ENCODE measurements at regions not wholly inside any gene's neighbourhood (a gene's known extent, or its start where the extent isn't known, plus 50 kb on each side); places are given as distances from the start of the nearest gene placed in this dataset.
"Not testable (repeated sequence)": the region's sequence is repeated elsewhere in the genome, so short reads cannot be mapped to it uniquely, and the experiment has no call there.

- H3K36me3 Mint-ChIP-seq (ENCODE audit: low read depth) = no peaks in the 10 kb centered on the region
- H3K9me3 Mint-ChIP-seq = peaks cover 12% of the 10 kb centered on the region
- DNase-seq (no peak), ATAC-seq (no peak)
- no peak overlapping the region for H3K4me3 Mint-ChIP-seq
- H3K27me3 Mint-ChIP-seq = no peaks in the 10 kb centered on the region
- no peaks in the 10 kb centered on the region for H3K4me1 Mint-ChIP-seq
- H3K27ac Mint-ChIP-seq = no peak overlapping the region
These were observed 478.0 kb downstream of the PID1 start for GRCh38 chr2:228793116-228793515.

DNA sequence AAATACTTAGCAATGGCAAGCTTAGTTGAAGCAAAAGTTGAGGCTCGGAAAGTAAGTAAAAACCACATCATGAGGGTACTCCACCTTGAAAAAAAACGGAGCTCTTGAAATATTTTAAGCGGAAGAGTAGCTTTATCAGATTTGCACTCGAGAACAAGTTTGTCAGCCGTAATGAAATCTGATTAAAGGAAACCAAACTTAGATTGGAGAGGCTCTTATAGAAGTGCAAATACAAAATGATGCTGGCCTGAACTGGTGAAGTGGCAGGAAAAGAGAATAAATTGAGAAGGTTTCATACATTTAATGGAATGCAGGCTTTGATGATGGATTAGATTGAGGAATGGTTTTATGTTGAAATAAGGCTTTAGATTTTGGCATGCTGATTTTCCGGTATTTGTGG is 484.2 kb downstream of the PID1 start:
- ATAC-seq (no peak), DNase-seq (no peak)
- Mint-ChIP-seq H3K4me3 (no peak overlapping the region), H3K27ac (no peak overlapping the region), H3K36me3 (ENCODE audit: low read depth) (no peaks in the 10 kb centered on the region), H3K27me3 (no peaks in the 10 kb centered on the region), H3K9me3 (peaks cover 11% of the 10 kb centered on the region), H3K4me1 (no peaks in the 10 kb centered on the region)

DNA sequence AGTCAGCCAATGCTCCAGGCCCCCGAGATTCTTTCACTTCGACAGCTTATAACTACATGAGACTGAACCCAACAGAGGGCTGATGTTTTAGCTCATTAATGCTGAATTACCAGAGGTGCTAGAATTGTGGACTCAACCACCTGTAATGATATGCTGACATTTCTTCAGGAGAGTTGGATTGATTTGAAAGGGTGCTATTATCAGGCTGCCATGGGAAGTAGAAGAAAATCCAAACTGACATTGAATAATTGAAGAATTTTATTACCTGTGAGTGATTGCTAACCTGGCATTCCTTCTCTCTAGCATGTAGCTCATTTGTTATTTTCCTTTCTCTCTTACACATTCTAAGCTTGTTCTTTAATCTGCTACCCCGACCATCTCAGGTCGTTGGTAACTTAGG is 488.8 kb downstream of the PID1 start:
- H3K27me3 Mint-ChIP-seq = no peaks in the 10 kb centered on the region
- H3K4me3 Mint-ChIP-seq = no peak overlapping the region
- ATAC-seq (no peak), DNase-seq (no peak)
- no peaks in the 10 kb centered on the region for H3K36me3 Mint-ChIP-seq (ENCODE audit: low read depth)
- no peak overlapping the region for H3K27ac Mint-ChIP-seq
- H3K4me1 Mint-ChIP-seq = no peaks in the 10 kb centered on the region
- H3K9me3 Mint-ChIP-seq = peaks cover 16% of the 10 kb centered on the region

GRCh38 chr2:228777855-228778355 is 493.2 kb downstream of the PID1 start:
- H3K4me3 Mint-ChIP-seq = no peak overlapping the region
- DNase-seq (no peak), ATAC-seq (no peak)
- no peaks in the 10 kb centered on the region for H3K27me3 Mint-ChIP-seq
- H3K36me3 Mint-ChIP-seq (ENCODE audit: low read depth) = no peaks in the 10 kb centered on the region
- no peaks in the 10 kb centered on the region for H3K4me1 Mint-ChIP-seq
- no peak overlapping the region for H3K27ac Mint-ChIP-seq
- peaks cover 5% of the 10 kb centered on the region for H3K9me3 Mint-ChIP-seq

DNA sequence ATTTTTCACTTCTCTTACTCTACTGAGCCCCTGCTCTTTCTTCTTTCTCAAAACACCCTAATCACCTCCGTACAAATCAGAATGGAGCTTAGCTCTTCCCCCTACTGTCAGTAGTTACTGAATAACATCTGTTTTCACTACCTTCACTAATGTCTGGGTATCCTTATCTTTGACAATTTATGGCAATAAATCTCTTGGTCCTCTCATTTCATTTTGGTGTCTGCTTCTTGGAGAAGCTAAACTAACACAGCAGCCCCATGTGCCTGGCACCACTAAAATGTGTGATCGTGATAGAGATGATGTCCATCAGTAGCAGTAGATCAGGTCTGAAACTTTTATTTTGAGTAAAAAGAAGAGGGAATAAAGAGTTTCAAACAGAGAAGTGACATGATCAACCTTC is 496.5 kb downstream of the PID1 start:
- DNase-seq (no peak), ATAC-seq (no peak)
- Mint-ChIP-seq H3K9me3 (peaks cover 10% of the 10 kb centered on the region), H3K4me1 (no peaks in the 10 kb centered on the region), H3K27ac (no peak overlapping the region), H3K4me3 (no peak overlapping the region), H3K27me3 (no peaks in the 10 kb centered on the region), H3K36me3 (ENCODE audit: low read depth) (no peaks in the 10 kb centered on the region)

GRCh38 chr2:228771774-228772173 is 499.3 kb downstream of the PID1 start:
- DNase-seq (no peak), ATAC-seq (no peak)
- Mint-ChIP-seq H3K9me3 (peaks cover 10% of the 10 kb centered on the region), H3K27me3 (no peaks in the 10 kb centered on the region), H3K36me3 (ENCODE audit: low read depth) (no peaks in the 10 kb centered on the region), H3K27ac (no peak overlapping the region), H3K4me3 (no peak overlapping the region), H3K4me1 (no peaks in the 10 kb centered on the region)

DNA sequence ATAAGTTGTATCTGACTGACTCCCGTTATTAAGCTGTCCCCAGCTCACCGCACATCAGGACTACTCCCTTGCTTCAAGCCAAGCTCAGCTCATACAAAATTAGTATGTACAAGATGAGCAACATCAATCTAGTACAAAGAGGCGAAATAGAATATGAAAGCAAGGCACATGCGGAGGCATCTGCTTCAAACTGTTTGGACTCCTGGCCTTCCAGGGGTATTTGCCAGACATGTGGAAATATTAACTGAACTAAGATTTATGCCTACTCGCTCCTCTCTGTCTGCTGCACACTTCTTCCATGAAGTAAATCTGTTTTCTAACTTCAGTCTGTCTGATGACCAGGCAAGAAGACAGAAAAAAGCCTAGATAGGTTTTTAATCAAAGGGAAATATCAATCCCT is 499.8 kb downstream of the PID1 start:
- Mint-ChIP-seq H3K27me3 (no peaks in the 10 kb centered on the region), H3K9me3 (peaks cover 10% of the 10 kb centered on the region), H3K36me3 (ENCODE audit: low read depth) (no peaks in the 10 kb centered on the region), H3K4me1 (no peaks in the 10 kb centered on the region), H3K27ac (no peak overlapping the region), H3K4me3 (no peak overlapping the region)
- DNase-seq (no peak), ATAC-seq (no peak)

DNA sequence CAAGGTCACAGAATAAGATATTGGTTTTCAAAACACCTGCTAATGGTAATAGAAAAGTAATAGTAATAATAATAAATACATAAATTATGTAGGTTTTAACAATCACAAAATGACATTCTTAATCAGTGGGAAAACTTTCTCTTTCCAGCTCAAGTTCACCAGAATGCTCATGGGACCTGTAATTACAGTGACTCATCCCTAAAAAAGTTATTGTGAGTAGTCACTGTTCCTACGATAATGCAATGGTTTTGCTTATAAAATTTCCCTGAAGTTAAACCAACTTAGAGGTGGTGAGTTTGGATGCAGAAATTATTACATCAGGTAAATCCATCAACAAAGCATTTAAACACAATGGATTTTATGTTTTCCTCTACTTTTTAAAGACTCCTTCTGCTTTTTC is 502.3 kb downstream of the PID1 start:
- H3K27me3 Mint-ChIP-seq = no peaks in the 10 kb centered on the region
- no peak overlapping the region for H3K27ac Mint-ChIP-seq
- no peaks in the 10 kb centered on the region for H3K36me3 Mint-ChIP-seq (ENCODE audit: low read depth)
- ATAC-seq (no peak), DNase-seq (no peak)
- no peak overlapping the region for H3K4me3 Mint-ChIP-seq
- no peaks in the 10 kb centered on the region for H3K4me1 Mint-ChIP-seq
- peaks cover 10% of the 10 kb centered on the region for H3K9me3 Mint-ChIP-seq

GRCh38 chr2:228768141-228768540 is 502.9 kb downstream of the PID1 start:
- not testable (repeated sequence) for H3K4me3 Mint-ChIP-seq; H3K27me3 Mint-ChIP-seq; H3K36me3 Mint-ChIP-seq (ENCODE audit: low read depth); H3K4me1 Mint-ChIP-seq; DNase-seq; H3K27ac Mint-ChIP-seq; ATAC-seq
- peaks cover 10% of the 10 kb centered on the region for H3K9me3 Mint-ChIP-seq

DNA sequence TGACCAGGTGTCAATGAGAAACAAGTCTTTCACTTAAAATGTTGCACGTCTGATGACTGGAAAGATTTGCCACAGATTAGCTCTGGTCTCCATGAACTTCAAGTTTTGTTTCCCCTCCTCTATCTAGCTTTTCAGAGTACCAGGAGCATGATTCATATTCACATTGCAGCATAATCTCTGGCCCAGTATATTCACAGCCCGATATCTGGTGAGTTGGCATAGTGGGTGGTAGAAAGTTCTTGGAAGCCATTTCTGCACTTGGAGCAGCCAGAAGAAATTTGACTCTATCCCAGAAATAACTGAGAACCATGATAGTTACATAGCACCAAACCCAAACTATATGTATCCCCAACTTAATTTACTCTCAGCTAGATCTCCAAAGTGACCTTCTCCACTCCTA is 503.9 kb downstream of the PID1 start:
- no peaks in the 10 kb centered on the region for H3K36me3 Mint-ChIP-seq (ENCODE audit: low read depth)
- no peak overlapping the region for H3K4me3 Mint-ChIP-seq
- no peak for DNase-seq
- no peak overlapping the region for H3K27ac Mint-ChIP-seq
- peaks cover 5% of the 10 kb centered on the region for H3K9me3 Mint-ChIP-seq
- ATAC-seq = no peak
- H3K27me3 Mint-ChIP-seq = no peaks in the 10 kb centered on the region
- no peaks in the 10 kb centered on the region for H3K4me1 Mint-ChIP-seq

- H3K4me3 Mint-ChIP-seq = no peak overlapping the region
- H3K36me3 Mint-ChIP-seq (ENCODE audit: low read depth) = no peaks in the 10 kb centered on the region
- H3K27me3 Mint-ChIP-seq = no peaks in the 10 kb centered on the region
- no peak for DNase-seq
- no peak overlapping the region for H3K27ac Mint-ChIP-seq
- no peaks in the 10 kb centered on the region for H3K4me1 Mint-ChIP-seq
- no peaks in the 10 kb centered on the region for H3K9me3 Mint-ChIP-seq
- no peak for ATAC-seq
These were observed 507.6 kb downstream of the PID1 start for GRCh38 chr2:228763379-228763981.

DNA sequence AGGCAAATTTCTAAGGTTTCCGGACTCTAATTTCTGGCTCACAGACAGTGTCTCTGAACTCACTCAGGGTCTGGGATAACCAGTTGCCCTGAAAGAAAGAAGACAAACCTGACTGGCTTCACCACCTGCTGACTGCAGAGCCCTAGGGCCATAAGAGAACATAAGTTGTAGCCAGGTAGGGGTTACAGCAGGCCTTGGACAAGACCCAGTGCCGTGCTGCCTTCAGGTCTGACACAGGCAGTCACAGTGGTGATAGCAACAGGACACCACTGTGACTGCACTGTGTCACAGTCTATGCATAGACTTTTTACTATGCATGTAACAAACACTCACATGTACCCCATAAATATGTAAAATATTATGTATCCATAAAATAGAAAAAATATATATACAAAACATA is 508.5 kb downstream of the PID1 start:
- Mint-ChIP-seq H3K27ac (no peak overlapping the region), H3K36me3 (ENCODE audit: low read depth) (no peaks in the 10 kb centered on the region), H3K4me1 (no peaks in the 10 kb centered on the region), H3K4me3 (no peak overlapping the region), H3K9me3 (no peaks in the 10 kb centered on the region), H3K27me3 (no peaks in the 10 kb centered on the region)
- ATAC-seq = no peak
- DNase-seq = no peak

- DNase-seq; H3K27me3 Mint-ChIP-seq; H3K27ac Mint-ChIP-seq; ATAC-seq; H3K4me3 Mint-ChIP-seq; H3K4me1 Mint-ChIP-seq; H3K36me3 Mint-ChIP-seq (ENCODE audit: low read depth): not testable (repeated sequence)
- H3K9me3 Mint-ChIP-seq = peaks cover 15% of the 10 kb centered on the region
These were observed 515.4 kb downstream of the PID1 start for GRCh38 chr2:228755661-228756060.

GRCh38 chr2:228747483-228747882 is 523.6 kb downstream of the PID1 start:
- no peaks in the 10 kb centered on the region for H3K27me3 Mint-ChIP-seq
- no peak overlapping the region for H3K27ac Mint-ChIP-seq
- no peak overlapping the region for H3K4me3 Mint-ChIP-seq
- H3K9me3 Mint-ChIP-seq = peaks cover 5% of the 10 kb centered on the region
- no peak for ATAC-seq
- H3K4me1 Mint-ChIP-seq = no peaks in the 10 kb centered on the region
- no peak for DNase-seq
- H3K36me3 Mint-ChIP-seq (ENCODE audit: low read depth) = no peaks in the 10 kb centered on the region

- ATAC-seq = no peak
These were observed 532.3 kb downstream of the PID1 start for GRCh38 chr2:228738671-228739380.

More at GRCh38 chr2:228738671-228739380, 532.3 kb downstream of the PID1 start:
- Mint-ChIP-seq H3K9me3 (peaks cover 10% of the 10 kb centered on the region), H3K4me3 (no peak overlapping the region), H3K27ac (no peak overlapping the region), H3K27me3 (no peaks in the 10 kb centered on the region), H3K4me1 (no peaks in the 10 kb centered on the region), H3K36me3 (ENCODE audit: low read depth) (no peaks in the 10 kb centered on the region)
- no peak for DNase-seq

Measured in activated naive CD8-positive, alpha-beta T cell treated with anti-CD3 and anti-CD28 coated beads, Interleukin-2, amount 50 U/mL, for 24 hours (primary cell).